ENCODE measurements at regions not wholly inside any gene's neighbourhood (a gene's known extent, or its start where the extent isn't known, plus 50 kb on each side); places are given as distances from the start of the nearest gene placed in this dataset.

- TF ChIP-seq POLR2A (IDR thresholded peaks at IDR 0.05) (no peak), CTCF (IDR thresholded peaks at IDR 0.05) (no peak)
These were observed 100.1 kb upstream of the SLC6A11 start for GRCh38 chr3:10715886-10716285.

Measured in Peyer's patch (tissue), 4 donors.